ENCODE measurements at regions not wholly inside any gene's neighbourhood (a gene's known extent, or its start where the extent isn't known, plus 50 kb on each side); places are given as distances from the start of the nearest gene placed in this dataset.

DNA sequence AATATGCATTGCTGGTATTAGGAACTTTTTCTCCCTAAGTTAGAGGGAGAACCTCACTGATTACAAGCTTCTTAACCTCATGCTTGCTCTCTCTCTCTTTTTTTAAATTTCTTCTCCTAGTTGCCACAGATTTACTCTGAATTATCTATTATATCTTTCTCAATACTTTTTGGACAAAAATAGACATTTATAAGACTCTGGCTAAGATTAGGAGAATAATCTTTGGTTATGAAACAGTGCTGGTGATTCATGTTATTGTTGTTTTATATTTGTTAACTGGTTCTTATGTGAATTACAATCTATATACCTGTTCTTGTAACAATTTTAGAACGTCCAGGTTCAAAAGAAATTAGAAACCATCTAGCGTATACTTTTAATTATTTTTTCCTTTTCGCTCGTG, 187.8 kb downstream of the OGFRL1 start:
- no peaks in the 10 kb centered on the region for H3K27me3 ChIP-seq (ENCODE audit: insufficient read depth, low read length)
- no CpG with 5 or more reads among the region's 4 CpGs for WGBS (ENCODE audit: extremely low coverage, insufficient read length, low lambda C conversion rate)
- H3K79me2 ChIP-seq (ENCODE audit: insufficient read depth, low read length): no peaks in the 10 kb centered on the region
- DNase-seq: no peak
- no peaks in the 10 kb centered on the region for H3K23me2 ChIP-seq (ENCODE audit: insufficient read length, low read depth, low read length, poor library complexity, severe bottlenecking)
- H3K23ac ChIP-seq (ENCODE audit: insufficient read length, low read depth, low read length): no peak overlapping the region
- Mint-ChIP-seq H3K27ac (no peak overlapping the region), H3K4me3 (no peak overlapping the region), H3K9me3 (no peaks in the 10 kb centered on the region), H3K4me1 (peaks cover 10 to 17% of the 10 kb centered on the region in 2 experiments), H3K36me3 (ENCODE audit: insufficient read depth in 1 of 3, low read depth in 3 of 3) (no peaks in the 10 kb centered on the region), H3K27me3 (ENCODE audit: low read depth) (no peaks in the 10 kb centered on the region)
- H3K9ac ChIP-seq (ENCODE audit: extremely low read depth, insufficient read length, low read length): no peak overlapping the region
- no peaks in the 10 kb centered on the region for H4K20me1 ChIP-seq (ENCODE audit: control insufficient read depth, insufficient read depth, insufficient read length)
- no peak overlapping the region for H2BK120ac ChIP-seq (ENCODE audit: low read depth, low read length, poor library complexity, severe bottlenecking)
- H2BK20ac ChIP-seq (ENCODE audit: low read depth, low read length, poor library complexity, severe bottlenecking): no peak overlapping the region
- H3K14ac ChIP-seq (ENCODE audit: insufficient read depth, low read length): no peak overlapping the region
- H2BK15ac ChIP-seq (ENCODE audit: low read depth, low read length): no peak overlapping the region
- H3K56ac ChIP-seq (ENCODE audit: insufficient read length, low read depth, low read length): no peak overlapping the region
- H3K9me3 ChIP-seq (ENCODE audit: control insufficient read depth, low read depth, low read length): no peaks in the 10 kb centered on the region
- no peak overlapping the region for H3K27ac ChIP-seq (ENCODE audit: insufficient read length, low read depth, low read length)
- H2AFZ ChIP-seq (ENCODE audit: low read length): no peak overlapping the region
- H3K4me2 ChIP-seq (ENCODE audit: insufficient read depth, insufficient read length, low read length): no peak overlapping the region
- no peak overlapping the region for H3K18ac ChIP-seq (ENCODE audit: insufficient read length, low read depth, low read length)
- no peak overlapping the region for H4K91ac ChIP-seq (ENCODE audit: insufficient read length, low read depth, low read length)
- H3K4me1 ChIP-seq (ENCODE audit: insufficient read depth, low read length): no peaks in the 10 kb centered on the region; the same call in 1 of the 2 replicates
- H2BK5ac ChIP-seq (ENCODE audit: insufficient read length, low read length): no peak overlapping the region
- no peak overlapping the region for H3K4ac ChIP-seq (ENCODE audit: low read depth, low read length)
- H2AK5ac ChIP-seq (ENCODE audit: insufficient read length, low read length): no peak overlapping the region
- H4K5ac ChIP-seq (ENCODE audit: insufficient read length, low read depth, low read length): no peak overlapping the region
- no peak for TF ChIP-seq CTCF (conservative IDR thresholded peaks at IDR 0.05)
- H2BK12ac ChIP-seq (ENCODE audit: insufficient read length, low read depth, low read length): no peak overlapping the region
- no peaks in the 10 kb centered on the region for H3K79me1 ChIP-seq (ENCODE audit: insufficient read depth, low read depth, low read length, poor library complexity, severe bottlenecking)
- no peak overlapping the region for H3T11ph ChIP-seq (ENCODE audit: low read length)
- H4K8ac ChIP-seq (replicated peaks; ENCODE audit: insufficient read length, low read depth, low read length): no peak overlapping the region
